ENCODE measurements at regions not wholly inside any gene's neighbourhood (a gene's known extent, or its start where the extent isn't known, plus 50 kb on each side); places are given as distances from the start of the nearest gene placed in this dataset.

GRCh38 chr4:3829211-3829955 is 63.2 kb downstream of the ADRA2C start:
- TF ChIP-seq, protein P1, sequence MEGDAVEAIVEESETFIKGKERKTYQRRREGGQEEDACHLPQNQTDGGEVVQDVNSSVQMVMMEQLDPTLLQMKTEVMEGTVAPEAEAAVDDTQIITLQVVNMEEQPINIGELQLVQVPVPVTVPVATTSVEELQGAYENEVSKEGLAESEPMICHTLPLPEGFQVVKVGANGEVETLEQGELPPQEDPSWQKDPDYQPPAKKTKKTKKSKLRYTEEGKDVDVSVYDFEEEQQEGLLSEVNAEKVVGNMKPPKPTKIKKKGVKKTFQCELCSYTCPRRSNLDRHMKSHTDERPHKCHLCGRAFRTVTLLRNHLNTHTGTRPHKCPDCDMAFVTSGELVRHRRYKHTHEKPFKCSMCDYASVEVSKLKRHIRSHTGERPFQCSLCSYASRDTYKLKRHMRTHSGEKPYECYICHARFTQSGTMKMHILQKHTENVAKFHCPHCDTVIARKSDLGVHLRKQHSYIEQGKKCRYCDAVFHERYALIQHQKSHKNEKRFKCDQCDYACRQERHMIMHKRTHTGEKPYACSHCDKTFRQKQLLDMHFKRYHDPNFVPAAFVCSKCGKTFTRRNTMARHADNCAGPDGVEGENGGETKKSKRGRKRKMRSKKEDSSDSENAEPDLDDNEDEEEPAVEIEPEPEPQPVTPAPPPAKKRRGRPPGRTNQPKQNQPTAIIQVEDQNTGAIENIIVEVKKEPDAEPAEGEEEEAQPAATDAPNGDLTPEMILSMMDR (IDR thresholded peaks at IDR 0.05): no peak
- no peak for TF ChIP-seq POLR2A (IDR thresholded peaks at IDR 0.05)
